ENCODE measurements at regions not wholly inside any gene's neighbourhood (a gene's known extent, or its start where the extent isn't known, plus 50 kb on each side); places are given as distances from the start of the nearest gene placed in this dataset.
"Not testable (repeated sequence)": the region's sequence is repeated elsewhere in the genome, so short reads cannot be mapped to it uniquely, and the experiment has no call there.

- H3K9me3 Mint-ChIP-seq (ENCODE audit: unreplicated experiment); H3K27ac Mint-ChIP-seq (ENCODE audit: unreplicated experiment); DNase-seq (ENCODE audit: extremely low spot score, unreplicated experiment); H3K27me3 Mint-ChIP-seq (ENCODE audit: unreplicated experiment); H3K4me3 Mint-ChIP-seq (ENCODE audit: unreplicated experiment); H3K4me1 Mint-ChIP-seq (ENCODE audit: unreplicated experiment): not testable (repeated sequence)
- H3K36me3 Mint-ChIP-seq (ENCODE audit: unreplicated experiment): peaks cover 18% of the 10 kb centered on the region
Measured at GRCh38 chr7:35914214-35914613, 113.4 kb downstream of the SEPTIN7 start.

DNA sequence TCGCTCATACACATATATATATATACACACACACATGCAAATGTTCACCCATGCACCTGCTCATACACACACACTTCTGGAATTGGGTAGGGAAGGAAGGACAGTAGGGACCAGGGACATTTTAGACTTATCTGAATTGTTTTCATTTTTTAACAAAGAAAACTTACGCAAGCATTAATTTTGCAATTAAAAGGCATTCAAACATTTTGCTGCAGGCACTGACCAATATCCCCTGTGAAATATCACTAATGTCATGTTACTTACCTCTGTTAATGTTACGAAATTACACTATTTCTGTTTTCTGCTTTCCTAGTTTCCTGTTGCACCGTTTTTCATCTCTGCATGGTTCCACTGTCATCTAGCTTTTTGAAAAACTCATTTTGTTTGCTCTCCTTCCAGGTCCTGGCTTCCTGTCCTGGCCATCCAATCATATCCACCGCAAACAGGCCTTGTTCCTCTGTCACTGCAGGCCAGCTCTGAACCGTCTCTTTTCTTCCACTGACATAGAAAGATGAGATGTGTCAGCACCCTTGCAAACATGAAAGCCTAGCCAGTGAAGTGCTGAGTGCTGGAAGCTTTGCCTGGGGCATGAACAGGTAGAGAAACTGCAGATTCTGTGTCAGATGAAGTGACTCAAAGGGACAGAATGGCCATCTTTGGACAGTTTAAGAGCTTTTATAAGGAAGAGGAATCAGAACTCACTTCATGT lies 114.5 kb downstream of the SEPTIN7 start:
- not testable (repeated sequence) for H3K4me1 Mint-ChIP-seq (ENCODE audit: unreplicated experiment); H3K9me3 Mint-ChIP-seq (ENCODE audit: unreplicated experiment); DNase-seq (ENCODE audit: extremely low spot score, unreplicated experiment); H3K27me3 Mint-ChIP-seq (ENCODE audit: unreplicated experiment); H3K27ac Mint-ChIP-seq (ENCODE audit: unreplicated experiment); H3K4me3 Mint-ChIP-seq (ENCODE audit: unreplicated experiment)
- peaks cover 18% of the 10 kb centered on the region for H3K36me3 Mint-ChIP-seq (ENCODE audit: unreplicated experiment)

GRCh38 chr7:35918217-35918616 lies 117.4 kb downstream of the SEPTIN7 start:
- H3K36me3 Mint-ChIP-seq (ENCODE audit: unreplicated experiment); H3K27ac Mint-ChIP-seq (ENCODE audit: unreplicated experiment); H3K27me3 Mint-ChIP-seq (ENCODE audit: unreplicated experiment); H3K4me3 Mint-ChIP-seq (ENCODE audit: unreplicated experiment); H3K4me1 Mint-ChIP-seq (ENCODE audit: unreplicated experiment); H3K9me3 Mint-ChIP-seq (ENCODE audit: unreplicated experiment); DNase-seq (ENCODE audit: extremely low spot score, unreplicated experiment): not testable (repeated sequence)

DNA sequence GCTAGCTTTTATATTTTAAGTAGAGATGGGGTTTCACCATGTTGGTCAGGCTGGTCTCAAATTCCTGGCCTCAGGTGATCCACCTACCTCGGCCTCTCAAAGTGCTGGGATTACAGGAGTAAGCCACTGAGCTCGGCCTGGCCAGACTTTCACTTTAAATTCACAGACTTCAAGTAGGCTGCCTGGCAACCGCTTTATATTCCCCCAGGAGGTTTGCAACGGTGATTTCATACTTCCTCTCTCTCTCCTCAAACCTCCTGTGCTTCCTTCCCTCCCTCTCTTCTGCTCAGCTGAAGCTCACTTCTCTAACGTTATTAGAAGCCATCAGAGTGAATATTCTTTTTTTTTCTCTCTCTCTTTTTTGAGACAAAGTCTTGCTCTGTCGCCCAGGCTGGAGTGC lies 118.8 kb downstream of the SEPTIN7 start:
- H3K4me1 Mint-ChIP-seq (ENCODE audit: unreplicated experiment); H3K36me3 Mint-ChIP-seq (ENCODE audit: unreplicated experiment); DNase-seq (ENCODE audit: extremely low spot score, unreplicated experiment); H3K27me3 Mint-ChIP-seq (ENCODE audit: unreplicated experiment); H3K4me3 Mint-ChIP-seq (ENCODE audit: unreplicated experiment); H3K9me3 Mint-ChIP-seq (ENCODE audit: unreplicated experiment): not testable (repeated sequence)
- peak overlapping the region; percentile 23 for H3K27ac Mint-ChIP-seq (ENCODE audit: unreplicated experiment)

- H3K36me3 Mint-ChIP-seq (ENCODE audit: unreplicated experiment); H3K4me1 Mint-ChIP-seq (ENCODE audit: unreplicated experiment); H3K4me3 Mint-ChIP-seq (ENCODE audit: unreplicated experiment); H3K9me3 Mint-ChIP-seq (ENCODE audit: unreplicated experiment); DNase-seq (ENCODE audit: extremely low spot score, unreplicated experiment); H3K27ac Mint-ChIP-seq (ENCODE audit: unreplicated experiment); H3K27me3 Mint-ChIP-seq (ENCODE audit: unreplicated experiment): not testable (repeated sequence)
Measured at GRCh38 chr7:35921338-35921737, 120.5 kb downstream of the SEPTIN7 start.

DNA sequence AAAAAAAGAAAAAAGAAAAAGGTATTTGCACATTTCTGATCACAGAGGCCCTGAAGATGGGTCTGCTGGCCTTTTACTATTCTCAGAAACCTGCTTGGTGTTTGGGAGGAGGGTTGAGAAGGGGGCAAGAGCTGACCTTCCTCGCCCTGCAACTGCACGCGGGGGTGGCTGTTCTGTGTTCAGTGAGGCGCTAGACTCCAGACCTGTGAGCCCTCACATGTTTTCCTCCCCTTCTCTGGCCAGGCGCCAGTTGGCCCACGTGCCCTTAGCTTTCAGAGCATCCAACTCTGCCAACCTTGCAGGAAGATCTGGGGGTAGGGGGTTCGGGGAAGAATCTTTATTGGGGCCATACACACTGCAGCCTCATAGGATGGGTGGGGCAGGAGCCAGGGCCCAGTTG lies 123.8 kb downstream of the SEPTIN7 start:
- not testable (repeated sequence) for DNase-seq (ENCODE audit: extremely low spot score, unreplicated experiment); H3K4me3 Mint-ChIP-seq (ENCODE audit: unreplicated experiment); H3K27me3 Mint-ChIP-seq (ENCODE audit: unreplicated experiment); H3K36me3 Mint-ChIP-seq (ENCODE audit: unreplicated experiment); H3K4me1 Mint-ChIP-seq (ENCODE audit: unreplicated experiment); H3K9me3 Mint-ChIP-seq (ENCODE audit: unreplicated experiment); H3K27ac Mint-ChIP-seq (ENCODE audit: unreplicated experiment)

DNA sequence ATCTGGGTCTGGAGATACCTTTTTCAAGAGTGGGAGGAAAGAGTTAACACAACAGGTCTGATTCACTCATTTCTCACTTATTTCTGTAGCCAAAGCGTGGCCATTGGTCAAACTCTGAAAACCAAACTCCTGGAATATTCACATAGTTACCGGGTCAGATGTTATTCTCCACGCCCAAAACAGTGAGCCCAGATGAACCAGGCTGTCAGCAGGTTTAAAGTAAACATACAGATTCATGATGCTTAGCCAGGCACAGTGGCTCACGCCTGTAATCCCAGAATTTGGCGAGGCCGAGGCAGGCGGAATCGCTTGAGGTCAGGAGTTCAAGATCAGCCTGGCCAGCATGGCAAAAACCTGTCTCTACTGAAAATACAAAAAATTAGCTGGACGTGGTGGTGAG lies 126.1 kb downstream of the SEPTIN7 start:
- H3K36me3 Mint-ChIP-seq (ENCODE audit: unreplicated experiment); H3K27me3 Mint-ChIP-seq (ENCODE audit: unreplicated experiment); H3K4me3 Mint-ChIP-seq (ENCODE audit: unreplicated experiment); H3K27ac Mint-ChIP-seq (ENCODE audit: unreplicated experiment); H3K4me1 Mint-ChIP-seq (ENCODE audit: unreplicated experiment); H3K9me3 Mint-ChIP-seq (ENCODE audit: unreplicated experiment); DNase-seq (ENCODE audit: extremely low spot score, unreplicated experiment): not testable (repeated sequence)

- H3K4me3 Mint-ChIP-seq (ENCODE audit: unreplicated experiment); H3K4me1 Mint-ChIP-seq (ENCODE audit: unreplicated experiment); H3K27me3 Mint-ChIP-seq (ENCODE audit: unreplicated experiment); H3K9me3 Mint-ChIP-seq (ENCODE audit: unreplicated experiment); H3K27ac Mint-ChIP-seq (ENCODE audit: unreplicated experiment); H3K36me3 Mint-ChIP-seq (ENCODE audit: unreplicated experiment); DNase-seq (ENCODE audit: extremely low spot score, unreplicated experiment): not testable (repeated sequence)
Measured at GRCh38 chr7:35931134-35931533, 130.3 kb downstream of the SEPTIN7 start.

DNA sequence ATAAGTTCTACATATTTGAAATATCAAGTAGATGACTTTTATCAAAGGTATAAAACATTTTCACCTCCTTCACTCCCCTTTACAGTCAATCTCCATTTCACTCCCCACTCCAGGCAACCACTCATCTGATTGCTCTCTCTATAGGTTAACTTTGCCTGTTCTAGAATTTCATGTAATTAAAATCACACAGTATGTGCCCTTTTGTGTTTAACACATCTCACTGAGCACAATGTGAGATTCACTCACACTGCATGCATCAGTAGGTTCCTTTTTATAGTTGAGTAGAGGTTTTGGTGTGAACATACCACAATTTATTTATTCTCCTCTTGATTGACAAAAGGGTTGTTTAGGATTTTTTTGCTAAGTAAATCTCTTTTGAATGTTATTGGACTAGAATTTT lies 130.7 kb downstream of the SEPTIN7 start:
- DNase-seq (ENCODE audit: extremely low spot score, unreplicated experiment); H3K9me3 Mint-ChIP-seq (ENCODE audit: unreplicated experiment); H3K27ac Mint-ChIP-seq (ENCODE audit: unreplicated experiment); H3K4me1 Mint-ChIP-seq (ENCODE audit: unreplicated experiment); H3K4me3 Mint-ChIP-seq (ENCODE audit: unreplicated experiment); H3K36me3 Mint-ChIP-seq (ENCODE audit: unreplicated experiment); H3K27me3 Mint-ChIP-seq (ENCODE audit: unreplicated experiment): not testable (repeated sequence)

DNA sequence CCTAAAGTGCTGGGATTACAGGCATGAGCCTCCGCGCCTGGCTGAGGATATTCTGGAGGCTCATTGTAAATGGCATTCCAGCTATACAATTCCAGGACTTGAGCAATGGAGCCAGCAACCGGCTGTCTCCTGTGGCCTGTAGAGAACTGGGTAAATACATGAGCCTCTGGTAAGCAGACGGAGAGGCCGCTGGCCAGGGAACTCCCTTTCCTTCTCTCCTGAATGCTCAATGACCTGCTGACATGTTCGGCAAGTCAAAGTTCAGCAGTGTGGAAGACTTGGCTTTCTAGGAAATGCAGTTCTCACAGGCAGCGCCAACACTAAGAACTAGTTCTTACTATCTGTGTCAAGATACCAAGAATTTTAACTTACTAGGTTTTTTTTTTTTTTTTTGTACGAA lies 139.8 kb downstream of the SEPTIN7 start:
- peak; percentile 36 for DNase-seq (ENCODE audit: extremely low spot score, unreplicated experiment)
- H3K9me3 Mint-ChIP-seq (ENCODE audit: unreplicated experiment); H3K27ac Mint-ChIP-seq (ENCODE audit: unreplicated experiment); H3K27me3 Mint-ChIP-seq (ENCODE audit: unreplicated experiment); H3K36me3 Mint-ChIP-seq (ENCODE audit: unreplicated experiment); H3K4me3 Mint-ChIP-seq (ENCODE audit: unreplicated experiment); H3K4me1 Mint-ChIP-seq (ENCODE audit: unreplicated experiment): not testable (repeated sequence)
